ENCODE measurements at regions not wholly inside any gene's neighbourhood (a gene's known extent, or its start where the extent isn't known, plus 50 kb on each side); places are given as distances from the start of the nearest gene placed in this dataset.
"Not testable (repeated sequence)": the region's sequence is repeated elsewhere in the genome, so short reads cannot be mapped to it uniquely, and the experiment has no call there.

GRCh38 chr10:120783867-120784266 lies 67.3 kb upstream of the WDR11 start:
- TF ChIP-seq CTCF (IDR thresholded peaks at IDR 0.05; ENCODE audit: low read depth, low read length, missing control alignments) = no peak
- no peak for DNase-seq (ENCODE audit: low read depth)
- H3K4me3 ChIP-seq (ENCODE audit: low read depth, low read length) = no peak overlapping the region

GRCh38 chr10:120788771-120789170 lies 62.4 kb upstream of the WDR11 start:
- DNase-seq (ENCODE audit: low read depth) = no peak
- no peak overlapping the region for H3K4me3 ChIP-seq (ENCODE audit: low read depth, low read length)
- no peak for TF ChIP-seq CTCF (IDR thresholded peaks at IDR 0.05; ENCODE audit: low read depth, low read length, missing control alignments)

- DNase-seq (ENCODE audit: low read depth) = no peak
- no peak for TF ChIP-seq CTCF (IDR thresholded peaks at IDR 0.05; ENCODE audit: low read depth, low read length, missing control alignments)
- H3K4me3 ChIP-seq (ENCODE audit: low read depth, low read length) = no peak overlapping the region
Measured at GRCh38 chr10:120789303-120790203, 61.6 kb upstream of the WDR11 start.

GRCh38 chr10:120791316-120791715 lies 59.8 kb upstream of the WDR11 start:
- no peak overlapping the region for H3K4me3 ChIP-seq (ENCODE audit: low read depth, low read length)
- no peak for TF ChIP-seq CTCF (IDR thresholded peaks at IDR 0.05; ENCODE audit: low read depth, low read length, missing control alignments)
- DNase-seq (ENCODE audit: low read depth) = no peak

- no peak for DNase-seq (ENCODE audit: low read depth)
- H3K4me3 ChIP-seq (ENCODE audit: low read depth, low read length) = no peak overlapping the region
- TF ChIP-seq CTCF (IDR thresholded peaks at IDR 0.05; ENCODE audit: low read depth, low read length, missing control alignments) = no peak
Measured at GRCh38 chr10:120793088-120793487, 58.1 kb upstream of the WDR11 start.

GRCh38 chr10:120794390-120794789 lies 56.8 kb upstream of the WDR11 start:
- no peak for TF ChIP-seq CTCF (IDR thresholded peaks at IDR 0.05; ENCODE audit: low read depth, low read length, missing control alignments)
- DNase-seq (ENCODE audit: low read depth) = no peak
- no peak overlapping the region for H3K4me3 ChIP-seq (ENCODE audit: low read depth, low read length)

GRCh38 chr10:120798276-120798675 lies 52.9 kb upstream of the WDR11 start:
- DNase-seq (ENCODE audit: low read depth); H3K4me3 ChIP-seq (ENCODE audit: low read depth, low read length): not testable (repeated sequence)
